ENCODE measurements at regions not wholly inside any gene's neighbourhood (a gene's known extent, or its start where the extent isn't known, plus 50 kb on each side); places are given as distances from the start of the nearest gene placed in this dataset.
"Not testable (repeated sequence)": the region's sequence is repeated elsewhere in the genome, so short reads cannot be mapped to it uniquely, and the experiment has no call there.

DNA sequence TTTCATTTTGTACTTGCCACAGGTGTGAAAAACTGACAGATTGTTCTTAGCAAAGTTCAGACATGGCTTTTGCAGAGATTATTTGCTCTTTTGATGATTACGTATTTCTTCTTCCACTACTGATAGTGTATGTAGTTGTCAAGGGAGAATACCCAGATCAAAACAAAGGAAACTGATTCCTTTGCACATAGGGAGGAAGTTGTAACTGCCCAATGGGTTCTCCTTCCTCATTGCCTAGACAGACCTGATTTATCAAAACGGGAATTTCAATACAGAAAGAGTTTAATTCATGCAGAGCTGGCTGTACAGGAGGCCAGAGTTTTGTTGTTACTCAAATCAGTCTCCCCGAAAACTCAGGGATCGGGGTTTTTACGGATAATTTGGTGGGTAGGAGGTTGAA lies 214.7 kb downstream of the BCAS1 start:
- H3K27me3 ChIP-seq = no peaks in the 10 kb centered on the region
- intact Hi-C loops (cut with DNase I) = no loop called here
- H3K4me1 ChIP-seq = peaks cover 19% of the 10 kb centered on the region
- no peak for DNase-seq
- no peak overlapping the region for H3K27ac ChIP-seq
- TF ChIP-seq, protein P1, sequence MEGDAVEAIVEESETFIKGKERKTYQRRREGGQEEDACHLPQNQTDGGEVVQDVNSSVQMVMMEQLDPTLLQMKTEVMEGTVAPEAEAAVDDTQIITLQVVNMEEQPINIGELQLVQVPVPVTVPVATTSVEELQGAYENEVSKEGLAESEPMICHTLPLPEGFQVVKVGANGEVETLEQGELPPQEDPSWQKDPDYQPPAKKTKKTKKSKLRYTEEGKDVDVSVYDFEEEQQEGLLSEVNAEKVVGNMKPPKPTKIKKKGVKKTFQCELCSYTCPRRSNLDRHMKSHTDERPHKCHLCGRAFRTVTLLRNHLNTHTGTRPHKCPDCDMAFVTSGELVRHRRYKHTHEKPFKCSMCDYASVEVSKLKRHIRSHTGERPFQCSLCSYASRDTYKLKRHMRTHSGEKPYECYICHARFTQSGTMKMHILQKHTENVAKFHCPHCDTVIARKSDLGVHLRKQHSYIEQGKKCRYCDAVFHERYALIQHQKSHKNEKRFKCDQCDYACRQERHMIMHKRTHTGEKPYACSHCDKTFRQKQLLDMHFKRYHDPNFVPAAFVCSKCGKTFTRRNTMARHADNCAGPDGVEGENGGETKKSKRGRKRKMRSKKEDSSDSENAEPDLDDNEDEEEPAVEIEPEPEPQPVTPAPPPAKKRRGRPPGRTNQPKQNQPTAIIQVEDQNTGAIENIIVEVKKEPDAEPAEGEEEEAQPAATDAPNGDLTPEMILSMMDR (IDR thresholded peaks at IDR 0.05) = no peak
- no peak for TF ChIP-seq POLR2A (IDR thresholded peaks at IDR 0.05)
- no peak overlapping the region for H3K4me3 ChIP-seq
- 65 to 79% methylated on average over 5 of the region's 5 CpGs for WGBS, 2 donors
- H3K36me3 ChIP-seq (replicated peaks in 1 of 2; ENCODE audit: insufficient read depth in 1 of 2, low read depth in 2 of 2) = no peaks in the 10 kb centered on the region
- no peaks in the 10 kb centered on the region for H3K9me3 ChIP-seq
- no peak for ATAC-seq

DNA sequence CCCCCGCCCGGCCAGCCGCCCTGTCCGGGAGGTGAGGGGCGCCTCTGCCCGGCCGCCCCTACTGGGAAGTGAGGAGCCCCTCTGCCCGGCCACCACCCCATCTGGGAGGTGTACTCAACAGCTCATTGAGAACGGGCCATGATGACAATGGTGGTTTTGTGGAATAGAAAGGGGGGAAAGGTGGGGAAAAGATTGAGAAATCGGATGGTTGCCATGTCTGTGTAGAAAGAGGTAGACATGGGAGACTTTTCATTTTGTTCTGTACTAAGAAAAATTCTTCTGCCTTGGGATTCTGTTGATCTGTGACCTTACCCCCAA lies 215.8 kb downstream of the BCAS1 start:
- WGBS, 2 donors = no CpG with 5 or more reads among the region's 10 CpGs
- intact Hi-C loops (cut with DNase I); H3K4me3 ChIP-seq; DNase-seq; H3K36me3 ChIP-seq (replicated peaks in 1 of 2; ENCODE audit: insufficient read depth in 1 of 2, low read depth in 2 of 2); ATAC-seq; H3K27me3 ChIP-seq; H3K27ac ChIP-seq; H3K9me3 ChIP-seq: not testable (repeated sequence)
- H3K4me1 ChIP-seq = peaks cover 19% of the 10 kb centered on the region

DNA sequence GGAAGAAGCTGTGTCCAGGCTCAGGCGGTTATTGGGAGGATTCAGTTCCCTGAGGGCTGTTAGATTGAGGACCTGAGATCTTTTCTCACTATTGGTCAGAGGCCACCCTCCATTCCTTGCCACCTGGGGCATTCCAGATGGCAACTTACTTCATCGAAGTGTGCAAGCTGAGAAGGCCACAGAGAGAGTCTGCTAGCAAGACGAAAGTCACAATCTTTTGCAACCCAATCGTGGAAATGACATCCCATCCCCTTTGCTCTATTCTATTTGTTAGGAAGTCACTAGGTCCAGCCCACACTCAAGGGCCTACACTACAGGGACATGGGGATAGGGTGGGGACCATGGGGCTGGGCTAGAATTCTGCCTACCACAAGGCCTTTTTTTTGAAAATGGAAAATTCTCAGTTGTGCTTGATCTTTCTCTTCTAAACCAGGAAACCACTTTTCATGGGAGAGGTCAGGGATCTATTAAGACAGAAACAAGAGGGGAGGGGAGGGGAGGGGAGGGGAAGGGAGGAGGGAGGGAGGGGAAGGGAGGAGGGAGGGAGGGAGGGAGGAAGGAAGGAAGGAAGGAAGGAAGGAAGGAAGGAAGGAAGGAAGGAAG lies 217.2 kb downstream of the BCAS1 start:
- ATAC-seq (no peak), DNase-seq (no peak)
- Histone ChIP-seq H3K4me3 (no peak overlapping the region), H3K36me3 (replicated peaks in 1 of 2; ENCODE audit: insufficient read depth in 1 of 2, low read depth in 2 of 2) (no peaks in the 10 kb centered on the region), H3K9me3 (no peaks in the 10 kb centered on the region), H3K27me3 (no peaks in the 10 kb centered on the region), H3K4me1 (peaks cover 16% of the 10 kb centered on the region), H3K27ac (no peak overlapping the region)
- intact Hi-C loops (cut with DNase I) = no loop called here
- 79 to 81% methylated on average over 4 of the region's 4 CpGs for WGBS, 2 donors
- TF ChIP-seq, protein P1 (IDR thresholded peaks at IDR 0.05) = no peak
- TF ChIP-seq POLR2A (IDR thresholded peaks at IDR 0.05) = no peak

DNA sequence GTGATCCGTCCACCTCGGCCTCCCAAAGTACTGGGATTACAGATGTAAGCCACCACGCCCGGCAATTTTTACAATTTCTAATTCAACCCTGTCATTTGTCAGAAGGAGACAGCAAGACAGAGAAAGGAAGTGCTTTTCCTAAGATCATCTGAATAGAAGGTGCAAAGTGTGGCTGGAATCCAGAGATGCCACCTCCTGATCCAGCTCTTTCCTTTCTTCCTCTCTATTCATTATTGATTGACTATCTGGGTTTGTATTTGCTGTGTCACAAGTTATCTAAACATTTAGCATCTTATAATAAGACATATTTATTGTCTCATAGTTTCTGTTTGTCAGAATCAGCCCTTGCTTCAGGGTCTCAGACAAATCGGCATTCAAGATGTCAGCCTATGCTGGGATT lies 217.7 kb downstream of the BCAS1 start:
- DNase-seq = no peak
- no peak for ATAC-seq
- Histone ChIP-seq H3K4me1 (peaks cover 11% of the 10 kb centered on the region), H3K36me3 (replicated peaks in 1 of 2; ENCODE audit: insufficient read depth in 1 of 2, low read depth in 2 of 2) (no peaks in the 10 kb centered on the region), H3K4me3 (no peak overlapping the region), H3K9me3 (no peaks in the 10 kb centered on the region), H3K27ac (no peak overlapping the region), H3K27me3 (no peaks in the 10 kb centered on the region)
- intact Hi-C loops (cut with DNase I) = no loop called here
- WGBS, 2 donors = 97% methylated on average over 5 of the region's 5 CpGs
- TF ChIP-seq, protein P1 (IDR thresholded peaks at IDR 0.05) = no peak
- no peak for TF ChIP-seq POLR2A (IDR thresholded peaks at IDR 0.05)

DNA sequence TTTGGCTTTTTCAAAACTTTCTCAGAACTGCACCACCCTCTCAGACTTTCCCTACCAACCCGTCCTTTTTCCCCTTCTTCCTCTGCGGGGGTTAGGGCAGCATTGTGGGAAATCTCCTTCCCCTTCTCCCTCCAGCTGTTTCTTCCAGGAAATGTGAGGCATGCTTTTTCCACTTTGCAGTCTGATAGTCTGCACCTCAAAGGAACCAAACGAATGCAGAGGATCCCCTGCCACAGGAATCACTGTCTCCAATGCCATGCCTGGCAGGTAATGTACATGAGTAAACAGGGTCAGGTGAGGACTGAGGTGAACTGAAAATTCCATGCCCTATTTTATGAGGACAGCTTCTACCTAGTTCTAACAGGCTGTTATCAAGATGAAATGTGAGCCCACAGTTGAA lies 218.4 kb downstream of the BCAS1 start:
- ATAC-seq = no peak
- intact Hi-C loops (cut with DNase I) = no loop called here
- Histone ChIP-seq H3K27me3 (no peaks in the 10 kb centered on the region), H3K27ac (no peak overlapping the region), H3K4me1 (peaks cover 7% of the 10 kb centered on the region), H3K36me3 (replicated peaks in 1 of 2; ENCODE audit: insufficient read depth in 1 of 2, low read depth in 2 of 2) (no peaks in the 10 kb centered on the region), H3K4me3 (no peak overlapping the region), H3K9me3 (no peaks in the 10 kb centered on the region)
- no peak for DNase-seq
- 22 to 55% methylated on average over 3 of the region's 3 CpGs for WGBS, 2 donors
- TF ChIP-seq, protein P1 (IDR thresholded peaks at IDR 0.05) = no peak
- no peak for TF ChIP-seq POLR2A (IDR thresholded peaks at IDR 0.05)

Data from body of pancreas (tissue), 4 donors.